SK-N-SH (cell line): ENCODE measurements at regions not wholly inside any gene's neighbourhood (a gene's known extent, or its start where the extent isn't known, plus 50 kb on each side); places are given as distances from the start of the nearest gene placed in this dataset.

ENCODE experiments used
- CTCF ChIA-PET: fragments of 300-600, 350-600 bp; formaldehyde crosslinking; extraction: SDS; loops from one replicate; lab custom pipeline; 2021; lab: Yijun Ruan, JAX
- POLR2A ChIA-PET: fragments of 350-600 bp; sonication (Branson Sonifier 250); formaldehyde crosslinking; extraction: SDS; loops from one replicate; lab custom pipeline; 2020; ENCODE audit warnings: antibody characterized with exemption, inconsistent platforms; lab: Yijun Ruan, JAX
- DNase-seq: peaks from one replicate; pipeline ENCODE4 v3.0.0; 2012
- H2AFZ ChIP-seq: fragments of 200-600 bp; sonication (generic); 2 replicates; pipeline ENCODE4 v1.8.1; 2016; ENCODE audit warnings: antibody characterized with exemption, mild to moderate bottlenecking, low read depth
- H3F3A ChIP-seq: fragments of 200-600 bp; sonication (generic); replicated peaks from 2 replicates; pipeline ENCODE3; 2016; ENCODE audit warnings: antibody characterized with exemption, mild to moderate bottlenecking; ENCODE audit not compliant: insufficient read depth
- H3K27ac ChIP-seq, 2 experiments: fragments of 200-500 bp in 1 of 2; fragments of 200-600 bp in 1 of 2; sonication (Bioruptor generic) in 1 of 2; sonication (generic), shearing (Covaris generic) in 1 of 2; 2 replicates each; pipeline versions ENCODE4 v1.5.1 to v1.6.1; 2014 to 2016; ENCODE audit warnings: low read depth in 2 of 2, inconsistent platforms in 1 of 2, low read length in 1 of 2, mild to moderate bottlenecking in 1 of 2, mixed read lengths in 1 of 2
- H3K27me3 ChIP-seq: fragments of 200-600 bp; sonication (generic), shearing (Covaris generic); 2 replicates; pipeline ENCODE4 v1.6.1; 2016; ENCODE audit warnings: mixed run types; ENCODE audit not compliant: insufficient read depth
- H3K36me3 ChIP-seq, 2 experiments: fragments of 200-500 bp in 1 of 2; fragments of 200-600 bp in 1 of 2; sonication (Bioruptor generic) in 1 of 2; sonication (generic) in 1 of 2; replicated peaks in 1 of 2; 2 replicates each; pipeline versions ENCODE3 to v1.5.1; 2014 to 2016; ENCODE audit warnings: low read length in 1 of 2, mild to moderate bottlenecking in 1 of 2; ENCODE audit not compliant: insufficient read depth in 2 of 2, control insufficient read depth in 1 of 2
- H3K4me1 ChIP-seq, 2 experiments: fragments of 200-500 bp in 1 of 2; fragments of 200-600 bp in 1 of 2; sonication (Bioruptor generic) in 1 of 2; sonication (generic), shearing (Covaris generic) in 1 of 2; 2 replicates each; pipeline versions ENCODE4 v1.5.1 to v1.6.1; 2014 to 2016; ENCODE audit warnings: low read depth in 1 of 2, low read length in 1 of 2, mixed run types in 1 of 2; ENCODE audit not compliant: insufficient read depth in 2 of 2, control insufficient read depth in 1 of 2
- H3K4me2 ChIP-seq: fragments of 200-600 bp; sonication (generic), shearing (Covaris generic); 2 replicates; pipeline ENCODE4 v1.6.1; 2017; ENCODE audit warnings: mixed run types
- H3K4me3 ChIP-seq, 2 experiments: fragments of 200-500 bp in 1 of 2; fragments of 200-600 bp in 1 of 2; sonication (Bioruptor generic) in 1 of 2; sonication (generic), shearing (Covaris generic) in 1 of 2; 2 replicates each; pipeline versions ENCODE4 v1.5.1 to v1.8.1; 2014 to 2016; ENCODE audit warnings: low read depth in 2 of 2, inconsistent platforms in 1 of 2, low read length in 1 of 2, mild to moderate bottlenecking in 1 of 2, mixed read lengths in 1 of 2, moderate library complexity in 1 of 2
- H3K79me2 ChIP-seq: fragments of 200-600 bp; sonication (generic); 2 replicates; pipeline ENCODE4 v1.8.1; 2017; ENCODE audit warnings: mild to moderate bottlenecking; ENCODE audit not compliant: insufficient read depth
- H3K9ac ChIP-seq: fragments of 200-600 bp; sonication (generic); 2 replicates; pipeline ENCODE4 v1.6.1; 2017; ENCODE audit warnings: mixed run types
- H3K9me2 ChIP-seq: fragments of 200-600 bp; sonication (generic); 2 replicates; pipeline ENCODE4 v1.6.1; 2017; ENCODE audit warnings: mixed run types
- H3K9me3 ChIP-seq: fragments of 200-600 bp; sonication (generic); 2 replicates; pipeline ENCODE4 v1.6.1; 2017; ENCODE audit warnings: mixed run types, mild to moderate bottlenecking, moderate library complexity
- H4K20me1 ChIP-seq: fragments of 200-600 bp; sonication (generic); 2 replicates; pipeline ENCODE4 v1.6.1; 2017; ENCODE audit warnings: mild to moderate bottlenecking, mixed run types; ENCODE audit not compliant: insufficient read depth
- ELF1 ChIP-seq: IDR thresholded peaks from 2 replicates; pipeline ENCODE4 v1.4.0; 2012
- EP300 ChIP-seq, 2 experiments: IDR thresholded peaks; 2 replicates each; pipeline versions ENCODE4 v1.4.0 to v1.6.1; 2012; ENCODE audit warnings: borderline replicate concordance in 1 of 2, low read depth in 1 of 2, low read length in 1 of 2
- EZH2phosphoT487 ChIP-seq: fragments of 200-600 bp; sonication (generic); IDR thresholded peaks from 2 replicates; pipeline ENCODE4 v1.6.1; 2017; ENCODE audit warnings: low read depth, mixed run types, mild to moderate bottlenecking, antibody characterized with exemption, moderate library complexity, borderline replicate concordance
- FOXJ3 ChIP-seq: sonication (generic); formaldehyde crosslinking; IDR thresholded peaks from 2 replicates; pipeline ENCODE4 v1.5.1; 2020; ENCODE audit warnings: mild to moderate bottlenecking, missing genetic modification reagents
- GABPA ChIP-seq: IDR thresholded peaks from 2 replicates; pipeline ENCODE4 v1.4.0; 2012; ENCODE audit warnings: low read depth, mild to moderate bottlenecking
- JUND ChIP-seq: IDR thresholded peaks from 2 replicates; pipeline ENCODE4 v1.4.0; 2012
- MEF2A ChIP-seq: IDR thresholded peaks from 2 replicates; pipeline ENCODE4 v1.4.0; 2012; ENCODE audit warnings: low read depth, borderline replicate concordance
- MXI1 ChIP-seq: IDR thresholded peaks from 2 replicates; pipeline ENCODE4 v1.6.1; 2012; ENCODE audit warnings: mild to moderate bottlenecking, low read depth, low read length, improper control_type of control experiment
- NFIC ChIP-seq: IDR thresholded peaks from 2 replicates; pipeline ENCODE4 v1.4.0; 2012; ENCODE audit warnings: borderline replicate concordance
- PBX3 ChIP-seq: IDR thresholded peaks from 2 replicates; pipeline ENCODE4; 2012
- POLR2AphosphoS5 ChIP-seq: IDR thresholded peaks from 2 replicates; pipeline ENCODE4 v1.6.1; 2012; ENCODE audit warnings: low read depth, low read length
- RAD21 ChIP-seq: IDR thresholded peaks from 2 replicates; pipeline ENCODE4 v1.6.1; 2012; ENCODE audit warnings: mild to moderate bottlenecking, low read length
- RCOR1 ChIP-seq: fragments of 150-350 bp; IDR thresholded peaks from 2 replicates; pipeline ENCODE4 v1.6.1; 2017; ENCODE audit warnings: antibody characterized with exemption, low read length
- RFX5 ChIP-seq: IDR thresholded peaks from 2 replicates; pipeline ENCODE4 v1.6.1; 2012; ENCODE audit warnings: mild to moderate bottlenecking, improper control_type of control experiment, low read length
- RXRA ChIP-seq: IDR thresholded peaks from 2 replicates; pipeline ENCODE4 v1.4.0; 2012; ENCODE audit warnings: low read depth, mild to moderate bottlenecking, borderline replicate concordance
- SIN3A ChIP-seq: IDR thresholded peaks from 2 replicates; pipeline ENCODE4 v1.6.1; 2012; ENCODE audit warnings: low read depth, mild to moderate bottlenecking, low read length, moderate library complexity, borderline replicate concordance
- SMC3 ChIP-seq: IDR thresholded peaks from 2 replicates; pipeline ENCODE4 v1.6.1; 2012; ENCODE audit warnings: low read depth, low read length, improper control_type of control experiment
- TCF12 ChIP-seq: IDR thresholded peaks from 2 replicates; pipeline ENCODE4 v1.4.0; 2012
- USF1 ChIP-seq: IDR thresholded peaks from 2 replicates; pipeline ENCODE4 v1.4.0; 2012; ENCODE audit warnings: low read depth, borderline replicate concordance
- WGBS: methylation state at CpG from one replicate; pipeline ENCODE4 v1.1.6; 2017; ENCODE audit warnings: low lambda C conversion rate; 5-methylcytosine and 5-hydroxymethylcytosine counted together
- TF ChIP-seq, protein P1 (sequence below): fragments of 200-600 bp; sonication (generic); IDR thresholded peaks from 2 replicates; pipeline ENCODE4 v1.6.1; 2017; ENCODE audit warnings: antibody characterized with exemption, mild to moderate bottlenecking, moderate library complexity

DNA sequence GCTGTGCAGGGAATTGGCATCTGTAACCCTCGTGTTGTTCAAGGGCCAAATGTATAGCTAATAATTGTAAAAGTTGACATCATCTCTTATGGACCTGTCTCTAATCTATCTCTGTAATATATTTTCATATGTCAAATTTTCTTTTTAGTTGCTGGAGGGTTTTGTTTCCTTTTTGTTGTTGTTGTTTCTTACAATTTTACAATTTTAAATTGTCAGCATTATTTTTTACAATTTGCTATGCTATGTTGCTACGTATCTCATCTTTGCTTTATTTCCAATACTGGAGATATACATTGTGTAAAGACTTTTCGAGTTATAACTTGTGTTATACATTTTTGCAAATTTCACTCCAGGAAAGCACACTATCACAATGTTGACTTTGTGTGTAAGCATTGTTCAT, 290.2 kb upstream of the SP4 start:
- ChIA-PET POLR2A (no interaction called here), CTCF (no interaction called here)
- Histone ChIP-seq H3K9me2 (no peaks in the 10 kb centered on the region), H3K4me3 (no peak overlapping the region), H3K4me2 (no peak overlapping the region), H3K27me3 (peaks cover 5% of the 10 kb centered on the region; the same call in 1 of the 2 replicates), H2AFZ (no peak overlapping the region), H4K20me1 (no peaks in the 10 kb centered on the region), H3K79me2 (no peaks in the 10 kb centered on the region), H3F3A (no peaks in the 10 kb centered on the region), H3K4me1 (no peaks in the 10 kb centered on the region), H3K9ac (no peak overlapping the region), H3K9me3 (no peaks in the 10 kb centered on the region), H3K36me3 (no peaks in the 10 kb centered on the region), H3K27ac (no peak overlapping the region)
- TF ChIP-seq EZH2phosphoT487: no peak
- TF ChIP-seq GABPA: no peak
- no peak for TF ChIP-seq RAD21
- no peak for TF ChIP-seq USF1
- TF ChIP-seq TCF12: no peak
- no peak for TF ChIP-seq SMC3
- TF ChIP-seq FOXJ3 (CRISPR knock-in tag): no peak
- TF ChIP-seq NFIC: no peak
- TF ChIP-seq SIN3A: no peak
- no peak for TF ChIP-seq RXRA
- TF ChIP-seq, protein P1, sequence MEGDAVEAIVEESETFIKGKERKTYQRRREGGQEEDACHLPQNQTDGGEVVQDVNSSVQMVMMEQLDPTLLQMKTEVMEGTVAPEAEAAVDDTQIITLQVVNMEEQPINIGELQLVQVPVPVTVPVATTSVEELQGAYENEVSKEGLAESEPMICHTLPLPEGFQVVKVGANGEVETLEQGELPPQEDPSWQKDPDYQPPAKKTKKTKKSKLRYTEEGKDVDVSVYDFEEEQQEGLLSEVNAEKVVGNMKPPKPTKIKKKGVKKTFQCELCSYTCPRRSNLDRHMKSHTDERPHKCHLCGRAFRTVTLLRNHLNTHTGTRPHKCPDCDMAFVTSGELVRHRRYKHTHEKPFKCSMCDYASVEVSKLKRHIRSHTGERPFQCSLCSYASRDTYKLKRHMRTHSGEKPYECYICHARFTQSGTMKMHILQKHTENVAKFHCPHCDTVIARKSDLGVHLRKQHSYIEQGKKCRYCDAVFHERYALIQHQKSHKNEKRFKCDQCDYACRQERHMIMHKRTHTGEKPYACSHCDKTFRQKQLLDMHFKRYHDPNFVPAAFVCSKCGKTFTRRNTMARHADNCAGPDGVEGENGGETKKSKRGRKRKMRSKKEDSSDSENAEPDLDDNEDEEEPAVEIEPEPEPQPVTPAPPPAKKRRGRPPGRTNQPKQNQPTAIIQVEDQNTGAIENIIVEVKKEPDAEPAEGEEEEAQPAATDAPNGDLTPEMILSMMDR: no peak
- no peak for TF ChIP-seq MXI1
- no peak for TF ChIP-seq ELF1
- no peak for TF ChIP-seq EP300 (IDR thresholded peaks at IDR 0.05; ENCODE audit: borderline replicate concordance in 1 of 2, low read depth in 1 of 2, low read length in 1 of 2)
- no peak for TF ChIP-seq PBX3
- TF ChIP-seq JUND: no peak
- no peak for TF ChIP-seq MEF2A
- TF ChIP-seq RCOR1: no peak
- DNase-seq: no peak
- 1% methylated on average over 3 of the region's 3 CpGs for WGBS

DNA sequence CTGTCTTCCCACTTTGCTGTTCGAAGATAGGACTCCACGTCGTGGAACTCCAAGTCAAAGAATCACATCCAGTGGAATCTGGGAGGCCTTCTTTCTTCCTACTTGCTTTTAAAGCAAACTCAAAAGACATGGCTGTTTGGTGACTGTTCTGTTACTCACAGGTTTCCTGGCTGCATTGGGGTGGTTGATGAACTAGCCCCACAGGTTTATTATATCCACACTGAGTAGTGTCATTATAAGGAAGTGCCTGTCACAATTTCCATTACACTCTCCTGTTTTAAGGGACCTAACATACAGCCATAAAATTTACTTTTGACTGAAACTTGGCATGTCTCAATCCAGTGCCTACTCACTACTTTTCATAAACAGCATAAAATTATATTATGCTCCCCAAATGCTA, 287.3 kb upstream of the SP4 start:
- POLR2A ChIA-PET: no interaction called here
- Histone ChIP-seq H3K9me2 (no peaks in the 10 kb centered on the region), H3K4me3 (no peak overlapping the region), H3K4me1 (no peaks in the 10 kb centered on the region), H4K20me1 (no peaks in the 10 kb centered on the region), H2AFZ (no peak overlapping the region), H3F3A (no peaks in the 10 kb centered on the region), H3K9ac (no peak overlapping the region), H3K79me2 (no peaks in the 10 kb centered on the region), H3K36me3 (no peaks in the 10 kb centered on the region), H3K9me3 (no peaks in the 10 kb centered on the region), H3K27me3 (peaks cover 5% of the 10 kb centered on the region; the same call in 1 of the 2 replicates), H3K27ac (no peak overlapping the region), H3K4me2 (no peak overlapping the region)
- DNase-seq: no peak
- TF ChIP-seq RFX5 (no peak), TCF12 (no peak), POLR2AphosphoS5 (no peak), NFIC (no peak), RAD21 (no peak), RXRA (no peak)
- WGBS: 0% methylated on average over 3 of the region's 3 CpGs
- CTCF ChIA-PET: no interaction called here
